Fibroblast of the conjunctiva (primary cell): ENCODE measurements at regions not wholly inside any gene's neighbourhood (a gene's known extent, or its start where the extent isn't known, plus 50 kb on each side); places are given as distances from the start of the nearest gene placed in this dataset.
"Not testable (repeated sequence)": the region's sequence is repeated elsewhere in the genome, so short reads cannot be mapped to it uniquely, and the experiment has no call there.

Experiments used
- DNase-seq: peaks from one replicate; pipeline ENCODE4 v3.0.0-alpha.2; 2010; ENCODE audit warnings: low read depth

DNA sequence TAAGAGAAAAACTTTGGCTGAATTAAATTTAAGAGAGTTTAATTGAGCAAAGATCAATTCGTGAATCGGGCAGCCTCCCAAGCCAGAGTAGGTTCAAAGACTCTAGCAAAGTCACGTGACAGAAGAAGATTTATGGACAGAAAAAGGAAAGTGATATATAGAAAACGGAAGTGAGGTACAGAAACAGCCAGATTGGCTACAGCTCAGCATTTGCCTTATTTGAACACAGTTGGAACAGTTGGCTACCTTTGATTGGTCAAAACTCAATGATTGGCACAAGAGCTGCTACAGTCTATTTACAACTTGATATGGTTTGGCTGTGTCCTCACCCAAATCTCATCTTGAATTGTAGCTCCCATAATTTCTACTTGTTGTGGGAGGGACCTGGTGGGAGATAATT, 102.6 kb downstream of the PLG start:
- no peak for DNase-seq

DNA sequence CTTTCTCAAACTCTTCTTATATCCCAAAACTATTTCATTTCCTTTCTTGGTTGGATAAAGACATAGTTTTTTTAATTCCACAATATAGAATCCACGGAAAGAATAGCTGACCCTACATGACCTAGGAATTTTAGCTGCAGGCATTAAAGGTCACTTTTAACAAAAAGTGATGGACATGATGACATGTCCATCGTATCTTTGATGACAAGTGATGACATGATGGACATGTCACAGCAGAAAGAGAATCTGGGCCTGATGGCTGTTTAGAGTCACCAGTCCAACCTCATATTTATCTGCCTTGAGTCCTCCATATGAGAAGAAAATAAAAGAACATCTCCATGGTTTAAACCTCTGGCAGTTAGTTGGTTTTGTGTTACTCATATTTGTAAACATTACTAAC, 106.2 kb downstream of the PLG start:
- no peak for DNase-seq

DNA sequence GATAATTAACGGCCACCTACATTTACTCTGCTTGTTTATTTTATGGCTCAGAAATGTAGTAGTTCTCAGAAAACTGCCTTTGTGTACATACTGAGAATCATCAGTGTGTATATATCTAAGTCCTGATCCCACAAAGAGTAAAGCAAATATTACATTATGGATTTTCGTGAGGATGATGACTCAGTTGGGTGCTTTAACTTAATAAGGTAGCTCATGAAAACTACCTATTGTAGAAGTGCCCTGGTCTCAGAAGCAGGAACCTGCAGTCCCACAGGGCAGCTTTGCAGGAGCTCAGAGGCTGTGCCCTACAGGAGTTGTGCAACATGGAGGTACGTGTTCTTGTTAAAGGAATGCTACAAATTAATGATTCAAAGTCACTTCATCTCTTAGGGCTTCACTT, 108.2 kb downstream of the PLG start:
- DNase-seq, result no peak

DNA sequence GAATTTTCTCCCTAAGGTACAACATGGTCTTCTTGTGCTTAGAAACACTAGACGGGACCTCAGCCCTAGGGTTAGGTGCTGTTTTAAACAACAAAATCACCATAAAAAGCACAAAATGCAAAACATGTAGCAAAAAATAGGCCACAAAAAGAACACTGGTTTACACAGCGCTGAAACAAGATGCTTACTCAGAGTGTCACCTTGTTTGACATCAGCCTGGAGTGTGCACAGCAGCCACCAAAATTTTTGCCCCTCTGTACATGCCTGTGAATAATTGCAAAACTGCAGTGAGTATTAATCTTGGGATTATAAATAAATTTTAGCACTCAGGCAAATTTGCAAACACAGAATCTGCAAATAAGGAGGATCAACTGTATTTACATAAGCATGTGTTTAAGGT, 110.1 kb downstream of the PLG start:
- DNase-seq, result no peak

DNA sequence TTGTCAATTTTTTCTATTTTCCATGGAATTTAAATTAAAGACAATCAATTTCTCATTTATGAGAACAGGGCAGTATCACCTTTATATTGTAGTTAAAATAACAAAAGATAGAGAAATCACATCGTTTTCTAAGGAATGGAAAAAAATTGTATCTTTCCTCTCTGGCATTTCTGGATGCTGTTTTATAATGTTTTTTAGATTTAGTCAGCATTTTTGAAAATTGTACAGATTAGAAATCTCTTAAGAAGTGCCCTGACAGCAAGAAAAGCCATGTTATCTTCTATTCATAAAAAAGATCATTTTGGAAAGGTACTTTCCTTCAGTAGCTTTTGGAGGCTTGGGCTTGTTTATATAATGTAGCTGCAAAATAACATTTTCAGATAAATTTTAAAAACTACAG, 116.9 kb downstream of the PLG start:
- no peak for DNase-seq

DNA sequence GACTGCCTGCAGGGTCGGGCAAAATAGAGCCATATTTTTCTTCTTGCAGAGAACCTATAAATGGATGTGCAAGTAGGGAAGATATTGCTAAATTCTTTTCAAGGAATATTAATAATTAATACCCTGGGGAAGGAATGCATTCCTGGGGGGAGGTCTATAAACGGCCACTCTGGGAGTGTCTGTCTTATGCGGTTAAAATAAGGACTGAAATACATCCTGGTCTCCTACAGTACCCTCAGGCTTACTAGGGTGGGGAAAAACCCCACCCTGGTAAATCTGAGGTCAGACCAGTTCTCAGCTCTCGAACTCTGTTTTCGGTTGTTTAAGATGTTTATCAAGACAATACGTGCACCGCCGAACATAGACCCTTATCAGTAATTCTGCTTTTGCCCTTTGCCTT, 118.6 kb downstream of the PLG start:
- not testable (repeated sequence) for DNase-seq

DNA sequence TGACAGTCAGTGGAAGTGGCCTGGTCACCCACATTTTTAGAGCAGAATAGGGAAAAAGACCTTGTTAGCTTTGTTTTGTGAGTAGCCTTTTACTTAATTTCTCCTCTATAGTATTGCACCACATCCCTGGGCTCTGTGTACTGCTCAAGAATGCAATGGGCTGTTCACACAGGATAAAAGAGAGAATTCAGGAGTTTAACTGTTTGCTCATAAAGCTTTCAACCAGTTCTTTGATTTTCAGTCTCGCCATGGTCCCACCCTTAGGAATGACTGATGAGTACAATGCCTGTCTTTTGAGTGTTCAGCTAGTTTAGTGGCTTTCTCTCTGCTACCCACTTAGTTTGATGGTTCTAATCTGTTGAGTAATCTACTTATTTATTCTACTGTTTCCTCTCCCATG, 129.7 kb downstream of the PLG start:
- no peak for DNase-seq

DNA sequence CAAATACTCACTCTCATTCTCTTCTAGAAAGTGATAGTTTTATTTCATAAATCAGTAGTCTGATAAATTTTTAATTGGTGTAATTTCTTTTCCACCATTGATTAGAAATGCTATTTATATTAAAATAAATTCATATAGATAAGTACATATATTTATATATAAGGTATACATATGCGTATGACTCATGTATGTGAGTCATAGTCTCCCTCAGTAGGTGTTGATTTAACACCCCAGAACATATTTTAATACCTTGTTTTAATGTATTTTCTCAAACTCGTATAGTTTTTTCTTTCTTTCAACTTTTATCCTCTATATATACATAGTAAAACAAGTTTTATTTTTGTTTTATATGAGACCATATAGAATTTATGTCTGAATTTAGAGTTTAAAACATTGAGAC, 130.4 kb downstream of the PLG start:
- no peak for DNase-seq

DNA sequence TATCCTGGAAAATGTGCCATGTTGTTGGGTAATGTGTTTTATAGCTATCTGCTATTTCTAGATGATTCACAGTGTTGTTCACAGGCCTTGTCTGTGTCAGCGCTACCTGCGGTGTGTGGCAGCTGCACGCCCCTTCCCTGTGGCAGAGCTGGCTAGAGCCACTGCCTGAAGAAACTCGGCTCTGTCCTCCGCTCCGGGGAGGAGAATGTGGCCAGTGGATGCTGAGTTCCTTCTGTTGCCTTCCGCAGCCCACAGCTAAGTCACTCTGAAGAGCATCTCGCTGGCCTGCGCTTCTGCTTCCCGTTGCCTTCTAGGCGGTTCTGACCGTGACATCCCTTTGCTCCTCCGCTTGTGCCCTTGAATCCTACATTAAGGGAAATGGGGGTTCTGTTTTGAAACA, 135.1 kb downstream of the PLG start:
- DNase-seq, result no peak

DNA sequence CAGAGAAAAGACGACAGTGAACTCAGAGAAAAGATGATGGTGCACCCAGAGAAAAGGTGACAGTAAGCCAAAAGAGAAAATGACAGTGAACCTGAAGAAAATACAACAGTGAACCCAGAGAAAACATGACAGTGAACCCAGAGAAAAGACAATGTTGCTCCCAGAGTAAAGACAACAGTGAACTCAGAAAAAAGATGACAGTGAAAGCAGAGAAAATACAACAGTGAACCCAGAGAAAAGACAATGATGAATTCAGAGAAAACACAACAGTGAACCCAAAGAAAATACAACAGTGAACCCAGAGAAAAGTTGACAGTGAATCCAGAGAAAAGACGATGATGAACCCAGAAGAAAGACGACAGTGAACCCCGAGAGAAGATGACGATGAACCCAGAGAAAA, 140.5 kb upstream of the MAP3K4 start:
- DNase-seq, result no peak

DNA sequence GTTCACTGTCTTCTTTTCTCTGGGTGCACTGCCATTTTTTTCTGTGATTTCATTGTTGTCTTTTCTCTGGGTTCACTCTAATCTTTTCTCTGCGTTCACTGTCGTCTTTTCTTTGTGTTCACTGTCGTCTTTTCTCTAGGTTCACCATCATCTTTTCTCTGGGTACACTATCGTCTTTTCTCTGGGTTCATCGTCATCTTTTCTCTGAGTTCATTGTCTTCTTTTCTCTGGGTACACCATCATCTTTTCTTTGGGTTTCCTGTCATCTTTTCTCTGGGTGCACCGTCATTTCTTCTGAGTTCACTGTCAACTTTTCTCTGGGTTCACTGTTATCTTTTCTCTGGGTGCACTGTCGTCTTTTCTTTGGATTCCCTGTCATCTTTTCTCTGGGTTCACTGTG, 137.6 kb upstream of the MAP3K4 start:
- DNase-seq, result no peak

DNA sequence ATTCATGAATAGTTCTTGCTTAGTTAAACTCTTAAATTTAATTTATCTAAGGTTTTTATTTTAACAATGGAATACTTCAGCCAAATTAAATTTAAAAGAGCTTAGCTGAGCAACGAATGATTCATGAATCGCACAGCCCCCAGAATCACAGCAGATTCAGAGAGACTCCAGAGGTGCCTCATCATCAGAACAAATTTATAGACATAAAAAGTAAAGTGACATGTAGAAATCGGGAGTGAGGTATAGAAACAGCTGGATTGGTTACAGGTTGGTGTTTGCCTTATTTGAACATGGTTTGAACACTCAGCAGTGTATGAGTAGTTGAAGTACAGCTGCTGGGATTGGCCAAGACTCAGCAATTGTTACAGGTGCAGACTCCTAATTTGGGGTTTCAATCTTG, 132.7 kb upstream of the MAP3K4 start:
- DNase-seq, result no peak

DNA sequence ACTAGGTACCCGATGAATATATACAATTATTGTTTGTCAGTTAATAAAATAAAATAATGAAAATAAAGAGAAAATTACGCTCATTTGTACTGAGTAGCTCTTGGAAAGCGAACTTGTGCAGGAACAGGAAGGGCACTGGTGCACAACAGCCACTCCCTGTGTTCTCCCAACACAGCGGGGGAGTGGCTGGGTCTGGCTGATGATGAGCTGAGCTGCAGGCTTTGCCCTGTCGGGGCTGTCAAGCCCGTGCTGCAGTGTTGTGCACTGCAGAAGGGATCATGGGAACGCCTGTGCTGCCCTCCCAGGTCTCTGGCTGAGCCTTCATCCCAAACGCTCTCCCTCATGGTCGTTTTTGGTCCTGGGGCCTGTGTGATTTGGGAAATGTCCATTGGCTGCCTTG, 131.7 kb upstream of the MAP3K4 start:
- no peak for DNase-seq

DNA sequence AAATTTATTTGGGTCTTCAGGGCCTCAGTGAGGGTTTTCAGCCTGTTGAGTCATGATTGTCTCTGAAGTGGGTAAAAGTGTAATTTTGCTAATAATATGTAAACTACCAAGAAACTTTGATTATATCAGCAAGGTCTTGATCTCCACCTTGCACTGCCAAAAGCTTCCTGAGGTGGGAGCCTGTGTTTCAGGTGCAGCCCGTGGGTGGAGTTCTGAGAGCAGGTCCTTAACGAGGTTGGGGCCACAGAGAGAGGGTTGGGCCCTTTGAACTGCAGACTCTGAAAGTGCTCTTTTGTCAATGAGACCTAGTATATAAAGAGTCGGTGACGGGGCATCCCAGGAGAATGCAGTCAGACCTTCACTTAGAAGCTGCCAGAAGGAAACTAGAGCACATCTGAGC, 129.7 kb upstream of the MAP3K4 start:
- DNase-seq, result no peak

DNA sequence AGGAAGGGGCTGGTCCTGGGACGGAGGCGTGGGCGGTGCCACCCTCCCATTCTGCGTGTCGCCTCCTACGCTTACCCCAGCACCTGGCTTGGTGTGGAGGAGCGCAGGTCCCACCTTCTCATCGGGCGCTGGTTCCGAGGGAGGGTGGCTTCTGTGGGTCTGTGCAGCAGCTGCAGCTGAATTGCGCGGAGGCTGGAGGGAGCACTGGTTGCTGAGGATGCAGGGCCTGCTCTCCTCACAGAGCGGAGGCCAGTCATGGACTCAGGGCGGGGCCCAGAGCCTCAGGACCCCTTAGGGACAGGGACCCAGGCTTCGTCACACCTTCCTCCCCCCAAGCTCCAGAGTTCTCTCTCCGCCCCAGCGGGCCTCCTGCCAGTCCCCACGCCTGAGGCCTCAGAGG, 127.8 kb upstream of the MAP3K4 start:
- DNase-seq, result no peak

DNA sequence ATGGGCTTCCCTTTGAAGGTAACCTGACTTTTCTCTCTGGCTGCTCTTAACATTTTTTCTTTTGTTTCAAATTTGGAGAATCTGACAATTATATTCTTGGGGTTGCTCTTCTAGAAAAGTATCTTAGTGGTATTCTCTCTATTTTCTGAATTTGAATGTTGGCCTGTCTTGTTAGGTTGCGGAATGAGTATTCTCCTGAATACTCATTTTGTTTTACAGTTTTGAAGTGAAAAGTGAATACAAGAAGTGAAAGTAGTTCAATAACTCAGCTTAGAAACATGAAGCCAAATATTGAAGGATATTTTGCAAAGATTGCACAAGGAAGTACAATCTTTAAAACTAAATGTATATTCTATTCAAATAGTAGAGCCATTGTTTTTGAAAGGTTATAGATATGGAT, 120.2 kb upstream of the MAP3K4 start:
- no peak for DNase-seq

DNA sequence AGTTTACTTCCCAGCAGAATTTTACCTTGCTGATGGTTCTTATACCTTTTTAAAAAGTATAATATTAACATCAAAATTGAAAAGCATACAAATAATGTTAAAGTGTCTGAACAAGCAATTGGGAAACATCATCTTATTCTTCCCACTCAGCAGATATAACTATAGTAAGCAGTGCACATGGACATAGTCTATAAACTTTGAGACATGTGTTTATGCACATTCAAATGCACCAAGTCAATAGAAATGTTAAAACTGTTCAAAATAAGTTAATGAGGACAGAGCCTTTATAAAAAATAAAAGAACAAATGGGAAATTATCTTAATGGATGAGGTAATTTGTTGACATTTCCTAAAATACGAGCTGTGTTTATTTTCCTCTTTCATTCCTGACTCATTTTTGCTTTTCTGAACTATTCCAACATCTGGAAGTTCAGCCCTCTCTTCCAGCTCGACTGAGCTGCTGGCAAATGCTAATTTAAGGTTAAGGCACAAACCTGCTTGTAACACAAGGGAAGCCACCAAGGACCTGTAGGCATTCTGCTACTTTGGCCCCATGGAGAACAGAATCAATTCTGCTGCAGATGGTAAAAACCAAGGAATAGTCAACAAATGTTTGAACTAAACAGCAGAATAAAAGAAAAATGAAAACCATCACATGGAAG, 110.3 kb upstream of the MAP3K4 start:
- no peak for DNase-seq

DNA sequence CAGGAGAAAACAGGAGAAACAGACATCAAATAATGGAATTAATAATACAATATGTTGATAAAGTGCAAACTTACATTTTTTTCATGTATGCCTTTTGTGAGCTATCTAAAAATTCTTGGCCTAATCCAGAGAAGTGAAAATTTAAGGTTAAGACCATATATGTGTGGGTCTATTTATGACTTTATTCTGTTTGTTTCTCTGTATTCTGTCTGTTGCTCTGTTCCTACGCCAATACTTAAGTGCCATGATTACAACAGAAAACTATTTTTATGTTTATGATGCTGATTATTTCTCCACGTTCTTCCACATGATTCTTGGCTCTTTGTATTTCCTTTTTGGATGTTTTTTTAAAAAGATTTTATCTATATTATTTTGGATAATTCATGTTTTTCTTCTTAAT, 109.6 kb upstream of the MAP3K4 start:
- no peak for DNase-seq

DNA sequence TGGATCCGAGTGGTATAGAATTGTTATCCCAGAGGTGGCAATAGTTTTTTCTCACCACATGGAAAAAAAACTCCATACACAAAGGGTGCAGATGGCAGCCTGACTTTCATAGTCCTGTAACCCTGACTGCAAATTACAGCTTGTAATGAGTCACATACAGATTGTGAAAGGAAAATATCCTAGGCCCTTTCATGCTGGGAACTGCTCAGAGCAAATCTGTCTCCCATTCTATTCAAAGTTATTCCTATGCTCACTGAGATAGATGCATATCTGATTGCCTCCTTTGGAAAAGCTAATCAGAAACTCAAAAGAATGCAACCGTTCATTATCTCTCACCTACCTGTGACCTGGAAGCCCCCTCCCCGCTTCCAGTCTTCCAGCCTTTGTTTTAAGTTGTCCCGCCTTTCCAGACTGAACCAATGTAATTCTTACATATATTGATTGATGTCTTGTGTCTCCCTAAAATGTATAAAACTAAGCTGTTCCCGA, 108.7 kb upstream of the MAP3K4 start:
- no peak for DNase-seq

DNA sequence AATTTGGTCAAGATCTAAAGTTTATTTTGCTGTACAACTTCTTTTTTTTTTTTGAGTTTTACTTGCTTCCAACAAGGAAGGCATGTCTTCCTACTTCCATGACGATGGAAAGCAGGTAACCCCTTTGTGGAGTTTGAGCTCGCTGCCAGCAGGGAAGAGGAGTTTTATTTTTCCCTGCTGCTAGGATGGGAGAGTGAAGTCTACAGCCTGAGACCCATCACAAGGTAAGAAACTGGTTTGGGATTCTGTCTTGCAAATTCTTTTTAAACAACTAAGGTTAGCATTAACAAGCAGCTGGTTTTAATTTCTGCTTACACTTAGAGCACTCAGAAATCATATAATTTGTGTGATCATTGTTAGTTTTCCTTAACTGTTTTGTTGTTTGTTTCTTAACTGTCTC, 108.0 kb upstream of the MAP3K4 start:
- DNase-seq, result no peak

DNA sequence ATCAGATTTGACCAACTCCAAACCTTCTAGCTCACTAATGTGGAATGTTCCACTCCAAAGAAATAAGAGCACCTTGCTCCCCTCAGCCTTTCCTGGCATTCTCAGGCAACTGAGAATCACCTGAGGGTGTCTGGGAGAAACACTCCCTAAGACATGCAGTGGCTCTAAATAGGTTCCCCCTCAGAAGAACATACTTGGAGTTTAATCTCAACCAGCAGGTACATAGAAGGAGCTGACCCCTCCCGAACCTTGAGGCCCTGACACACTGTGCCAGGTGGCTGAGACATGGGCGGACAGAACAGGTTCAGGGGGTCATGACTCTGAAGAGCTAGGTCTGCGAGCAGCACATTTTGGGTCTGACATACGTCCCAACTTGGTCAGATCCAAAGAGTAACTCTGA, 107.6 kb upstream of the MAP3K4 start:
- DNase-seq, result no peak

DNA sequence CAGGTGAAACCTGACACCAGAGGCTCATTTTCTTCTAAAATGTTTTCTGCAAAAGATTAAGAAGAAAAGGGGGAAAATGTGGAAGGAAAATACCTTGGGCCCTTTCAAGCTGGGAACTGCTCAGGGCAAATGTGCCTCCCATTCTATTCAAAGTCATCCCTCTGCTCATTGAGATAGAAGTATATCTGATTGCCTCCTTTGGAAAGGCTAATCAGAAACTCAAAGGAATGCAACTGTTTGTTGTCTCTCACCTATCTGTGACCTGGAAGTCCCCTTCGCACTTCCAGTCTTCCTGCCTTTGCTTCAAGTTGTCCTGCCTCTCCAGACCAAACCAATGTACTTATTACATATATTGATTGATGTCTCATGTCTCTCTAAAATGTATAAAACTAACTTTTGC, 102.4 kb upstream of the MAP3K4 start:
- not testable (repeated sequence) for DNase-seq

DNA sequence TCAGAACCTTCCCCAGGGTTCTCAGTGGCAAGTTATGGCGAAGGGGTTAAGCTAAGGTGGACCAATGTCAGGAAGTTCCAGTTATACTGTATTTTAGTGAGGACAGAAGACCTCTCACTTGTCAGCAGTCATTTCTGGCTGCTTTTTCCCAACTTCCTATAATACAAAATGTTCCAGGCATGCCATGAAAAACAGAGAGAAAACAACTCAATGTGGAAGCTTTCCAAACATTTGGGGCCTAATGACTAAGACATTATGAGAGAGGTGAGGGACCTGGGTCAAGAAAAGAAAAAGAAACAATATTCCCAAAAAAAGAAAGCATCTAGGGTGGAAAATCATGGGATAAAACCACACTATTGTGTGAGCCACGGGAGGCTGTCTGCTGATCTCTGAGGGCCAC, 99.9 kb upstream of the MAP3K4 start:
- DNase-seq, result no peak

DNA sequence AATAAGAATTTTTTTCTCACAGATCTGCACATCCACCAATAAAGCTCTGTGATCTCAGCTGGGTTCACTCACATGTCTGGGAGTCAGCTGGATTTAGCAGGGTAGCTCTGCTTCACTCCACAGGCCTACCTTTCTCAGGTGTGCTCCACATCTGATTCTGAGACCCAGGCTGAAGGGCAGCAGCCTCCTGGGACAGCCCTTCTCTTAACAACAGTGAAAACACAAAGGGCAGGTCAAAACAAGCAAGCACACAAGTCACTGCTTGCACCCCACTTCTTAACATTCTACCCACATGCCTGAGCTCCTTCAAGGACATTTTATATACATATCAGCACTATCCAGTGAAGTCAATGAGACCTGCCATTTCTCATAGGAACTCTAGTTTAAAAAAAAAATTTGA, 96.0 kb upstream of the MAP3K4 start:
- no peak for DNase-seq
